Natural killer cell (primary cell): ENCODE measurements at regions not wholly inside any gene's neighbourhood (a gene's known extent, or its start where the extent isn't known, plus 50 kb on each side); places are given as distances from the start of the nearest gene placed in this dataset.

Experiments
- ATAC-seq, 3 donors: fragments of 150-1000 bp in 2 of 3; fragments of 200-7000 bp in 1 of 3; cut with Tn5 transposase; 1 replicate in 1 of 3; 2 replicates in 2 of 3; pipeline ENCODE4 v1.10.0; 2021; ENCODE audit warnings: mild to moderate bottlenecking in 2 of 3, moderate library complexity in 2 of 3
- DNase-seq, 2 donors: peaks; one replicate each; pipeline versions ENCODE4 v3.0.0 to v3.0.0-alpha.2; 2013 to 2021; ENCODE audit warnings: mixed read lengths in 1 of 2
- H3K27ac ChIP-seq: one replicate; pipeline ENCODE4 v1.5.1; 2013; ENCODE audit warnings: mild to moderate bottlenecking, low read length
- H3K27me3 ChIP-seq: one replicate; pipeline ENCODE4 v1.6.1; 2013; ENCODE audit warnings: low read length; ENCODE audit not compliant: control insufficient read depth, insufficient read depth
- H3K36me3 ChIP-seq: one replicate; pipeline ENCODE4 v1.6.1; 2013; ENCODE audit warnings: low read length; ENCODE audit not compliant: control insufficient read depth, insufficient read depth
- H3K4me1 ChIP-seq: one replicate; pipeline ENCODE4 v1.6.1; 2013; ENCODE audit warnings: low read length; ENCODE audit not compliant: control insufficient read depth, insufficient read depth
- H3K4me3 ChIP-seq: one replicate; pipeline ENCODE4 v1.5.1; 2013; ENCODE audit warnings: low read length
- H3K9me3 ChIP-seq: one replicate; pipeline ENCODE4 v1.6.1; 2013; ENCODE audit warnings: low read length; ENCODE audit not compliant: control insufficient read depth, insufficient read depth
- H3K27ac Mint-ChIP-seq, 2 donors: one replicate each; pipeline ENCODE4 v1.8.0; 2022; ENCODE audit warnings: mild to moderate bottlenecking in 2 of 2, mixed read lengths in 2 of 2, moderate library complexity in 1 of 2
- H3K27me3 Mint-ChIP-seq, 2 donors: one replicate each; pipeline ENCODE4 v1.8.0; 2022; ENCODE audit warnings: low read depth in 2 of 2, mixed read lengths in 2 of 2
- H3K36me3 Mint-ChIP-seq: one replicate; pipeline ENCODE4 v1.8.0; 2022; ENCODE audit warnings: mixed read lengths
- H3K4me1 Mint-ChIP-seq, 2 donors: one replicate each; pipeline ENCODE4 v1.8.0; 2022; ENCODE audit warnings: mixed read lengths in 2 of 2
- H3K4me3 Mint-ChIP-seq: one replicate; pipeline ENCODE4 v1.8.0; 2022; ENCODE audit warnings: mild to moderate bottlenecking, moderate library complexity, mixed read lengths
- H3K9me3 Mint-ChIP-seq, 2 donors: one replicate each; pipeline ENCODE4 v1.8.0; 2022; ENCODE audit warnings: mixed read lengths in 2 of 2
- CTCF ChIP-seq: fragments of 200-600 bp; IDR thresholded peaks from one replicate; pipeline ENCODE4 v1.8.0; 2022; ENCODE audit warnings: antibody characterized with exemption
- WGBS: methylation state at CpG from one replicate; pipeline ENCODE4 v1.1.7; 2013; ENCODE audit warnings: missing lambda C conversion rate; ENCODE audit not compliant: insufficient coverage; 5-methylcytosine and 5-hydroxymethylcytosine counted together
- intact Hi-C: fragments of 100-400 bp; cut with micrococcal nuclease; formaldehyde crosslinking; loops from one replicate; pipeline ENCODE4 v1.14.2; 2022

GRCh38 chr2:120802867-120803484 lies 67.3 kb downstream of the GLI2 start:
- no peak overlapping the region for H3K4me3 ChIP-seq
- no peaks in the 10 kb centered on the region for H3K36me3 ChIP-seq
- H3K27ac Mint-ChIP-seq: no peak overlapping the region
- no peaks in the 10 kb centered on the region for H3K9me3 ChIP-seq
- no peaks in the 10 kb centered on the region for H3K27me3 ChIP-seq
- DNase-seq: no peak
- no peak overlapping the region for H3K27ac ChIP-seq
- whole genome bisulfite sequencing: 86% methylated on average over 3 of the region's 3 CpGs
- no peak overlapping the region for H3K4me3 Mint-ChIP-seq
- no peaks in the 10 kb centered on the region for H3K27me3 Mint-ChIP-seq
- ATAC-seq: no peak
- H3K9me3 Mint-ChIP-seq: no peaks in the 10 kb centered on the region
- no peaks in the 10 kb centered on the region for H3K4me1 ChIP-seq
- H3K4me1 Mint-ChIP-seq: no peaks in the 10 kb centered on the region
- TF ChIP-seq CTCF: no peak
- no peaks in the 10 kb centered on the region for H3K36me3 Mint-ChIP-seq
- intact Hi-C loops: no loop called here

DNA sequence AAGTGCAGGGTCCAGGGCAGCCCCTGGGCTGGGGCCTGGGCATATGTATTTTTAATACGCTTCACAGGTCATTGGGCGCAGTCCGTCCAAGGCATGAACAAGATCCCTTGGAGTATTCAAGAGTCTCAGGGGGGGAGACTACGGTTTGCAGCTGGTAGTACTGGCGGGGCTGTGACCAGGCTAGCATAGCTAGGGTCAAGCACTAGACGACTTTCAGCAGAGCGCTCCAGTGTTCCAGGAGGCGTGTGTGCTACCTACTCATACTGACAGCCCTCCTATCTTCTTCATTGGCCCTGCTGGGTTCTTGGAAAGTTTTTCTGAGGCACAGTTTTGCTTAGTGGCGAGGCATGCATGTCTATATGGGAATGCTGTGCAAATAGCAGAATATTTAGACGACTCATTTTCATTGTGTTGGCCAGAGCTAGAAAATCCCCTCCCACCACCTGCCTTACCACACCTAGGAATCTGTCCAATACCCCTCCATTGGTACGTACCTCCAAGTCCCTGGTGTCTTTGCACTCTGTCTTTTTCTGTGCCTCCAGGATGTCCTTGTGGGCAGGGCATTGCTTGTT lies 68.2 kb downstream of the GLI2 start:
- H3K4me3 Mint-ChIP-seq: no peak overlapping the region
- H3K36me3 ChIP-seq: no peaks in the 10 kb centered on the region
- H3K27me3 Mint-ChIP-seq: no peaks in the 10 kb centered on the region
- H3K9me3 ChIP-seq: no peaks in the 10 kb centered on the region
- no peaks in the 10 kb centered on the region for H3K9me3 Mint-ChIP-seq
- DNase-seq (no peak), ATAC-seq (no peak)
- intact Hi-C loops: no loop called here
- H3K27ac Mint-ChIP-seq: no peak overlapping the region
- no peak for TF ChIP-seq CTCF
- H3K4me3 ChIP-seq: no peak overlapping the region
- H3K36me3 Mint-ChIP-seq: no peaks in the 10 kb centered on the region
- H3K4me1 ChIP-seq: no peaks in the 10 kb centered on the region
- H3K27me3 ChIP-seq: no peaks in the 10 kb centered on the region
- no peaks in the 10 kb centered on the region for H3K4me1 Mint-ChIP-seq
- H3K27ac ChIP-seq: no peak overlapping the region
- WGBS: 84% methylated on average over 10 of the region's 11 CpGs

DNA sequence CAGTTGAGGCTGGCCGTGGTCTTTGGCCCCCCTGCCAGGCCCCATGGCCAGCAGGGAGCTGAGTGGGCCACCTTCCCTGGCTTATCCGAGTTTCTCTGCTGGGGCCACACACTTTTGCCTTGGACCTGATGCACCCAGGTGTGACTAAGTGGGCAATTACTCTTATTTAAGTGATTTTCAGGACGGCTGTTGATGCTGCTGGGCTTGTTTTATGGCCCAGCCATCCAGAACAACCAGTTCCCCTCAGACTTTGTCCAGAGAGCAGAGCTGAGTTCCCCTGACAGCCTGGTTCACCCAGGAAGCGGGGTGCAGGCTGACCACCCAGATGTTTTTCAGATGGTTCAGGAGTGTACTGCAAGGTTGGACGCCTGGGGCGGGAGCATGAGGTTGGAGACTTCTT lies 68.8 kb downstream of the GLI2 start:
- Histone ChIP-seq H3K4me1 (no peaks in the 10 kb centered on the region), H3K27me3 (no peaks in the 10 kb centered on the region), H3K36me3 (no peaks in the 10 kb centered on the region), H3K4me3 (no peak overlapping the region), H3K27ac (no peak overlapping the region), H3K9me3 (no peaks in the 10 kb centered on the region)
- Mint-ChIP-seq H3K27ac (no peak overlapping the region), H3K4me3 (no peak overlapping the region), H3K9me3 (no peaks in the 10 kb centered on the region), H3K27me3 (no peaks in the 10 kb centered on the region), H3K4me1 (no peaks in the 10 kb centered on the region), H3K36me3 (no peaks in the 10 kb centered on the region)
- intact Hi-C loops: no loop called here
- ATAC-seq (no peak), DNase-seq (no peak)
- no peak for TF ChIP-seq CTCF
- 81% methylated on average over 5 of the region's 6 CpGs for WGBS

- H3K27me3 Mint-ChIP-seq: no peaks in the 10 kb centered on the region
- DNase-seq: no peak
- H3K36me3 ChIP-seq: no peaks in the 10 kb centered on the region
- no peaks in the 10 kb centered on the region for H3K9me3 ChIP-seq
- no peaks in the 10 kb centered on the region for H3K36me3 Mint-ChIP-seq
- 92% methylated on average over 13 of the region's 13 CpGs for WGBS
- H3K4me1 Mint-ChIP-seq: no peaks in the 10 kb centered on the region
- no peak for ATAC-seq
- no peak for TF ChIP-seq CTCF
- H3K4me1 ChIP-seq: no peaks in the 10 kb centered on the region
- intact Hi-C loops: no loop called here
- no peak overlapping the region for H3K27ac ChIP-seq
- H3K4me3 ChIP-seq: no peak overlapping the region
- no peaks in the 10 kb centered on the region for H3K27me3 ChIP-seq
- no peak overlapping the region for H3K27ac Mint-ChIP-seq
- no peaks in the 10 kb centered on the region for H3K9me3 Mint-ChIP-seq
- no peak overlapping the region for H3K4me3 Mint-ChIP-seq
These were observed 69.3 kb downstream of the GLI2 start for GRCh38 chr2:120805011-120805410.
